ENCODE measurements at regions not wholly inside any gene's neighbourhood (a gene's known extent, or its start where the extent isn't known, plus 50 kb on each side); places are given as distances from the start of the nearest gene placed in this dataset.
A peak's percentile ranks its signal among the peaks of the same experiment; 100 is the strongest.

DNA sequence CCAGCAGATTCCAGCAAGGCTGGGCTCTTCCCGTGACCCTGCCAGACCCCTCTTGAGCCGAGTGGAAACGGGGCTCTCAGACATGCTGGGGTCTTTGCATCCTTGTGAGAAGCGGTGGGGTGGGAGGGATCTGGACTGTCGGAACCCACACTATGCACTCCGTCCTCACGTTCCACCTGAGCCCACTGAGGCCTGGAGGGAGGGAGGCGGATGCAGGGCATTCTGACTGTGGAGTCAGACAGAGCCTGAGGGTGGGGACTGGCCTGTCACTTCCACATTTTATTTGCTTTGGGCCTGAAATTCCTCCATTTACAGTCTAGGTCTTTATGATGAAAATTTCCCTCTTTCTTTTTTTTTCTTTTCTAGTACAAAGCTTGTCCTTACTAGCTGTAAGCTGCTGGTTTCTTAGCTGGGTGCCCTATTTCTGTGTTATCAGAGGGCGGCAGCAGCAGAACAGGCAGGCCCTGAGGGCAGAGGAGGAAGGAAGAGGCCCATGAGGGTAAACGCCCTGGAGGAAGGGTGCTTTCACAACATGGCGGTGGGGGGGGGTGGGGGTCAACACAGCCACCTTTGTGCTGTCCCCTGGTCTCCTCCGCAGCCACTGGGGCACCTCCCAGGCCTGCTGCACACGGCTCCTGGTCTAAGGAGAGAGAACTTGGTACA is 373.5 kb upstream of the MYT1L start:
- no peak for DNase-seq

DNA sequence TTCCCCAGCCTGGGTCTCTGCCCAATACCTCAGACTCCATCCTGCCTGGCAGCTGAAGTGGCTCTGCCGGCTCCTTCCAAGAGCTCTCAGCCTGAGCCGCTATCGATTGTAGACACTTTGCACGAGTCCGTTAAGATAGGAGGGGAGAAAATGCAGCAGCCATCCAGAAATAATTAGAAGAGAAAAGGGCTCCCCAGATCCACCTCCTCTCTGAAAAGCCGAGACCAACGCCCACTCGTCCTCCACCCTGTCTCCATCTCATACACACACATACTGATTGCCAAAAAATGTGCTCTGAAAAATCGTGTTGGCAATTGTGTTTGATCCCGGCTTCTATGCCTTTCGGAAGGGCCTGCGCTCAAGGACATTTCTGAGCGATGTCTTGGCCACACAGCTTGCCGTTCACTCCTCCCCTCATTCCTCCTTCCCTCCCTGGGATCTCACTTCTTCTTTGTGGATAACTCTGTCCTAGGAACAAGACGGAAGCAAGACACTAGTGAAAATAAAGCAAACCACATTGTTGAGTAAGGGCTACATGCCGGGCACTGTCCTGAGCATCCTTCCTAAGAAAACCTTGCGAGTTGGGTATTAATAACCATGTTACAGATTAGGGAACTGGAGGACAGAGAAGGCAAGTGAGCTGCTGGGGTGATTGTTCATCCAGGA is 372.8 kb upstream of the MYT1L start:
- no peak for DNase-seq

DNA sequence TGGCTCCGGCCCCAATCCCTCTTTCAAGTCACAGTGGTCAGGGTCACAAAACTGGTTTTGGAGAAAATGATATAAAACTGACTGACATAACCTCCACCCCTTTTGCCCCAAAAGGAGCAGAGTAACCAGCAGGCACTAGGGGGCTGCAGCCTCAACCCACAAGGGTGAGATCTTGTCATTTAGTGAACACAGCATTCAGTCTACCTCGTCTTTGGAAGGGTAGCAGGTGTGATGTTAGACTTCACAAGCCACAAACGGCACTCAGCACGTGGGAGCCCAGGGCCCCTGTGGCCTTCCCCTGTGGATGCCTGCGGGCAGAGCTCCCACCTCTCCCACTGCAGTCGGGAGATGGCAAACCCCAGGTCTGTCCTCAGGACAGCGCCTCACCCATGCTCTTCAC is 372.1 kb upstream of the MYT1L start:
- no peak for DNase-seq

DNA sequence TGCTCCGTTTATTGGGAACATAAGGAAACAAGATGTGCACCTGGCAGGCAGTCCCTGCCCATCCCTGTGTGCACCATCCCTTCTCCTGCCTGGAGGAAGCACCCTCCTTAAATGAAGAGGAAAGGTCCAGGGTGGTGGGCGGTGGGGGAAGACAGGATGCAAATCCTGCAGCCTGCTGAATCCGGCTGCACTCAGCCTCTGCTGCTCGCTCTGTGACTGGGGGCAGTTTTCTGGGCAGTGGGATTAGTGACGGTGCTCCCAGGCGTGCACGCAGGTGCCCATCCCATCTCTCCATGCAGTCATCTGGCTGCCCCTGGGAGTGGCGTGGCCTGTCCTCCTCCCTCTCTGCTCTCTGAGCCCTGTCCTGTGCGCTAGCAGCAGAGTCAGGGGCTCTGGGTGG is 371.3 kb upstream of the MYT1L start:
- no peak for DNase-seq

DNA sequence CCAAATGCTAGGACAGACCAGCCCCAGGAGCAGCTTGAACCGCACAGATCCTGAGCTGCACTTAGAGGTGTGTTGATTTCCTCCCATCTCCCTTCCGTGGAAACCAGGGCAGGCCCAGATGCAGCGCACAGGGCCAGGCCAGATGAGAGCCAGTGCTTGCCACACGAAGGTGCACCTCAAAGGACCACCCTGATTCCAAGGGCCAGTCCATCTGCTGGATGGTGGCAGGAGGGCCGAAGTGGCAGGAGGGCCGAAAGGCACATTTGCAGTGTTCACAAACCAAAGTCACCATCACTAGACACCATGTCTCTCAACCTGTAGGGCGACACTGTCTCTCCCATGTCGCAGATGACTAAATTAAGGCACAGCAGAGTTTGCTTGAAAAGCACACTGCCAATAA is 370.7 kb upstream of the MYT1L start:
- DNase-seq, result no peak

DNA sequence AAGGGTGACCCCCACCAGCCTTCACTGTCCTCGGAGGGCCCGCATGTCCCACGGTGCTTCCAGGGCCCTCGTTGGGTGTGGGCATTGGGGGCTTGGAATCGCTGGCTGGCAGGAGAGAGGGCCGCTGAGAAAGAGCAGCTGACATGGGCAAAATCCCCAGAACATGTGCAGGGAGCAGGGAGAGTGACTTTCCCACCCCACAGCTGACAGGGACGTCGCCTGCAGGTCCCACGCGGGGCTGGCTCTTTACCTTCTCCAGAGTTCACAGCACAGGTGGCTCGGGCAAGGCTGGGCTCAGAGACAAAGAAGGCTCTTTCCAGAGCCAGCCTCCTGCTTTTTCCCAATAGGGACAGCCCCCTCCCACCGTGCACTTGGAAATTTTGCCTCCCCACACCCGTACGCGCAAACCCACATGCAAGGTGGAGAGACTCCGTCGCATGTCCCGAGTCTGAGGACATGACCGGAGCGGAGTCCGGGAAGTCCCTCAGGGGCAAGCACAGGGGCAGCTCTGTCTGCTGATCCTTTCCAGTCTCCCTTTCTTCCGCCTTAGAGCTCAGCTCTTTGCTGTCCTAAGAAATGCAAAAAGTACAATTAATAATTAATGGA is 370.2 kb upstream of the MYT1L start:
- no peak for DNase-seq

DNA sequence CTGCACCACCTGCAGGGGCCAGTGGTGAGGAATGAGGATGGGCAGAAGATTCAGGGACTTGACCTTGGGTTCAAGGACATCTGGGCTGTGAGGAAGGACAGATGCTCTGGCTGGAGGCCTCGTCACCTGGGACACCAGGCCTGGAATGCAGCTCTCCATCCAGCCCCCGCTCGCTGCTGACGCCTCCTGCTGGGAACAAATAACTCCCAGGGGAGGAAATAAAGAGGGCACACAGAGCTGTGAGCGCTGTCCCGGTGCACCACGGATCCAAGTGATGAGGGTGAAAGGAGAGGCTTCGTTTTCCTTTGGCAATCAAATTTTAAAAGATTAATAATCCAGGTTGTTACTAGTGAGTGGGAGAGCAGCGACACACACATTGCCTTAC is 368.0 kb upstream of the MYT1L start:
- no peak for DNase-seq

DNA sequence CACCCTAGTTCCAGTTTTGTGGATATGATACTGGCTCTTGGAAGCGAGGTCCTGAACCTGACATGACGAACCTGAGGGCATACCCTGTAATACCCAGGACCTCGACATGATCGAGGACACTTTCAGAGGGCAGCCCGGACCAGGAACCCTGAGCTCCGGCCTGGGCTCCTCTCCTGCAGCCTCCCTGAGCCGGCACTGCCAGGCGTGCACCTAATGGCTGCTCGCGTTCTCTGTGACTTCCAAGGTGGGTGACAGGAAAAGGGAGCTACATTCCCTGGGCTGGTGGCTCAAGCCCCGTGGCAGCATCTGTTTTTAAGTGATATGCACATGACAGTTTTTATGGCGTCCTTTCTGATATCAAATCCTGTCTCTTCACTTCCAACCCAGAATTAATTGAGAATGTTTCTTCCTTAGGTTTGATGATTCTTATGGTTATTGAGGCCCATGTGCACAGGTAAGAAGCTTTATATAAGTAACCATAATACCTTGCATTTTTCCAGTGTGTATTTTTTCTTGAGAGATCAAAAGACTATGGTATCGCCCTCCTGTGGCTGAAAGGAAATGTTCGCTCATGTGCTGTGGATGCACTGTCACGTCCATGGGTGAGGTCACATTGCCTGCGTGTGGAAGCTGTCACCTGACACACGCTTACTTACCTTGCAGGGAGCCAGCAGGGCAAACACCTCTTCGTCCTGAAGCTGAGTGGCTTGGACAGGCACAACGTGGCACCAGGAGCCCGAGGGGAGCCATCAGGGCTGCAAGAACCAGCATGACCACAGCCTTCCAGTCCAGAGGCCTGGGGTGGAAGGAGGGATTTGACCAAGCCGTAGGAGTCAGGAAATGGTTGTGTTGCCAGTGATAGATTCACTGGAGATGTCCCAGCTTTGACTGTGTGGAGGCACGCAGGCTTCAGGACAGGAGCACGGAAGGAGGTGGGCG is 367.4 kb upstream of the MYT1L start:
- no peak for DNase-seq

DNA sequence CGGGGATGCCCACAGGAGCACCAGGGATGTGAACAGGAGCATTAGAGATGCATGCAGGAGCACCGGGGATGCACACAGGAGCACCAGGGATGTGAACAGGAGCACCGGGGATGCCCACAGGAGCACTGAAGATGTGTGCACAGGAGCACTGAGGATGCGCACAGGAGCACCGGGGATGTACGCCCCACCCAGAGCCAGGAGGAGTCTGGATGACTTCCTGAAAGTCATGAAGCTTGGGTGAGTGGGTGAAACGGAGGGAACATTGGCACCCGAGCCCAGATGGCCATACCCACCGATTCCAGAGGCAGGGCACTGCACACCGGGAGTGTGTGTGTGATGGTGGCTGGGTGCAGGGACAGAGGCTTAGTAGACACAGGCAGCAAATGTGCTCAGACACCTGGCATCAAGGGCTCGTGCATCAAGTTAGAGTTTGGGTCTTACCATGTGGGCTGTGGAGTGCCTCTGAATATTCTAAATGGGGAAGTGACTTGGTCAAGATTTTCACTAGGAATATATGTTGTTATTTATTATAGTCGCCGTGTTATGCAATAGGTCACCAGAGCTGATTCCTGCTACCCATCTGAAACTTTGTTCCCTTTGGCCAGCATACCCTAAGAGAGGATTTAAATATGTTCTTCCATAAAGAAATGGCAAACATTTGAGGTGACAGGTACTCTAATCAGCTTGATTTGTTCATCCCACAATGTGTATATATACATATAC is 365.8 kb upstream of the MYT1L start:
- DNase-seq, result no peak

DNA sequence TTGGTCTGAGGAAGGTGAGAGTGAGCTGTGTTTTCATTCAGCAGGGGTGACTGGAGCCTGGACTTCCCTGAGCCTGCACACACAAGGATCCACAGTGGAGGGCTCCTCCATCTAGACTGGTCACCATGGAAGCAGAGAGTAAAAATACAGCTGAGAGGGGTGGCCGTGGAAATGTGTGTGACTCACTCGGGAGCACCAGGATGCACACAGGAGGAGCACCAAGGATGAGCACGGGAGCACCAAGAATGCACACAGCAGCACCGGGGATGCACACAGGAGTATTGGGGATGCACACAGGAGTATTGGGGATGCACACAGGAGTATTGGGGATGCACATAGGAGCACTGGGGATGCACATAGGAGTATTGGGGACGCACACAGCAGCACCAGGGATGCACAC is 365.2 kb upstream of the MYT1L start:
- DNase-seq, result no peak

DNA sequence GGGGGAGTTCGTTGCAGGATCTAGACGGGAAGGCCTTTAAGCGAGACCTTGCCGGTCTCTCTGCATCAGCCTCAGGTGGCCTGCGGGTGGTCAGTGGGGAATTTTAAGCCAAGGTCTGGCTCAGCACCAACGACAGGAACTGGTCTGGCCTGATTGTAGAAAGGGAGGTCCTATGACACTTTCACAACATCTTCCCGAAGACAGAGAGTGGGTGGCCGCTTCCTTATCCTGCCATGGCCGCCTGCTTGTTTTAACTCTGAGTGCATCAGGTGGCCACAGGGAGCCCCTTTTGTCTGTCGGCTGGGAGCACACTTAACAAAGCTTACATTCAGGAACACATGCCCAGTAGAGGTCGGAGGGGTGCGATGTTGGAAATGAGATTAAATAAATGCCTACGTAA is 363.7 kb upstream of the MYT1L start:
- DNase-seq, result no peak

DNA sequence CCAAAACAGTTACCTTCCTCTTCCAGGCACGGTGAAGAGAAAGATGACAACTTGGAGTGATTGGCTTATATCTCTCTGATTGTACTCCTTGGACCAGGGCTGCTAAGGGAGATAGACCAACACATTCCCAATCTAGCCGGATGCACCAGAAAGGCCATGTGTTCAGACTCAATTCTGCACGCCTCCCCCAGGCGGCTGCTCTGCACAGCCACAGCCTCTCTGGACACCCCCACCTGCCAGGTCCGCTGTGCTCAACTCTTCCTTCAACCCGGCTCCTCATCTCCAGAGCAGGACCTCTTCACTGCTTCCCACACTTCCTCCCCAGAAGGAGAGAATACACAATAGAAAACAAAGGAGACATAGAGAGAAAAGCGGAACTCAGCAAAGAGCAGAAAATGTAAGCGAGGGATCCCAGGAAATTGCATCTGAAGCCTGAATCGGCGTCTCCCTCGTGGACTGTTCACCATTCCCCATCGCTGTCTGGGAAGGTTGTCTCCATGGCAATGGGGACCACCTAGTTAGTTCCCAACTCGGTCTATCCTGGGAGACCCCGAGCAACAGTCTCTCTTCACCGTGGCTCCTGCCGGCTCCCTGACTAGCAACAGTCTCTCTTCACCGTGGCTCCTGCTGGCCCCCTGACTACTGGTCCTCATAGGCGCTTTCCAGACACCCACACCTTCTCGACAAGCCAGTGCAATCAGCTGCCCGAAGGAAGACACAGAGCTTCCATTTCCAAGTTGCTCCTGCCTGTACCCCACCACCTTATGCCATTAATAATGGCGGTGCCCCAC is 361.7 kb upstream of the MYT1L start:
- no peak for DNase-seq

DNA sequence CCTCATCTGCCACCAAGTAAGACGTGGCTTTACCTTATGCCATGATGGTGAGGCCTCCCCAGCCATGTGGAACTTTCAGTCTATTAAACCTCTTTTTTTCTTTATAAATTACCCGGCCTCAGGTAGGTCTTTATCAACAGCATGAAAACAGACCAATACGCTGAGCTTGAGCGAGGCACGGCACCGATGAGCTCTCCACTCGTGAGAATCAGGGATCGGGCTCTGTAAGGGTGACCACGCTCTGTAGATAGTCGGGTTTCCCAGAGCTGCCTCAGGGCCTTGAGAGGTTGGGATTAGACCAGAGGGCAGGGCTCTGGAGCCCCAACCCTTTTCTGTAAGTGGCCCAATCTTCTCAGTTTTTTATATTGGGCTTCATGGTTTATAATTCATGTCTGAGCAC is 360.3 kb upstream of the MYT1L start:
- no peak for DNase-seq

DNA sequence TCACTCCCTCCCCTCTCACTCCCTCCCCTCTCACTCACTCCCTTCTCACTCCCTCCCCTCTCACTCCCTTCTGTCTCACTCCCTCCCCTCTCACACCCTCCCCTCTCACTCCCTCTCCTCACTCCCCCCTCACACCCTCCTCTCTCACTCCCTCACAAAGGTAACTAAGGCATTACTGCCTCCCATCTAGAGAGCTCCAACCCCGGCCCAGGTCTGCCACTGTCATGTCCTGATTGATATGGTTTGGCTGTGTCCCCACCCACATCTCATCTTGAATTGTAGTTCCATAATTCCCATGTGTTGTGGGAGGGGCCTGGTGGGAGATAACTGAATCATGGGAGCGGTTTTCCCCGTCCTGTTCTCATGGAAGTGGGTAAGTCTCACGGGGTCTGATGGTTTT is 359.9 kb upstream of the MYT1L start:
- DNase-seq, result no peak

DNA sequence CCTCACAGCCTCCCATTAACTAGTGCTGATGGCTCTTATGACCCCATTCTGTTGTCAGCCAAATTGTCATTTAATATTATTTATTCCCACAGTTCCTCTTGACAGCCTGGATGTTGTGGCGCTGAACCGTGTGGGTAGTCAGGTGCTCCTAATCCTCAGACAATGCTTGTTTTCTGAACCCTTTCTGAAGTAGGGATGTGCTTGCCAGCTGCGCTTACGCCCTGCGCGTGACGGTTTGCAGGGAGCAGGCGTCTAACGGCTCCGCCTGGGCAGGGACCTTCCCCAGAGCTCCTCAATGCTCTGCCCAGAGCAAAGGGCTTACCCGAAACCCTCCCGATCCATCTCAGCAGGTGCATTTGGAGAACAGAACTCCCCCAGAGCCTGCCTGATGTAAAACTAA is 358.2 kb upstream of the MYT1L start:
- DNase-seq, result no peak

DNA sequence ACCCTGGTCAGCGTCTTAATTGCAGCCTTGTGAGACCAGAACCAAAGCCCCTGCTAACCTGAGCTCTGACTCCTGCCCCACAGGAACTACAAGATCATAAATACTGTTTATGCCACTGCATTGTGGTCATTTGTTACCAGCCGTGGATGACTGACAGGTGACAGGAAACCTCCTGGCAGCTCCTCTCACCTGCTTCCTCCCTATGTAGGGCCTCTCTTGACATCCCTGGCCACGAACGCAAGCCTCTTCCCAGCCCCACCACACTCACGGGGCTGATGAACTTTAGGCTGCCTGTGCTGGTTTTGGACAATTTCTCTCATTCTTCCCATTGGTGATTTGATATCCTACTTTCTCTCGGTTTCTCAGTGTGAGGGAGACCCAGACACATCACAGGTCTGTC is 357.2 kb upstream of the MYT1L start:
- no peak for DNase-seq

DNA sequence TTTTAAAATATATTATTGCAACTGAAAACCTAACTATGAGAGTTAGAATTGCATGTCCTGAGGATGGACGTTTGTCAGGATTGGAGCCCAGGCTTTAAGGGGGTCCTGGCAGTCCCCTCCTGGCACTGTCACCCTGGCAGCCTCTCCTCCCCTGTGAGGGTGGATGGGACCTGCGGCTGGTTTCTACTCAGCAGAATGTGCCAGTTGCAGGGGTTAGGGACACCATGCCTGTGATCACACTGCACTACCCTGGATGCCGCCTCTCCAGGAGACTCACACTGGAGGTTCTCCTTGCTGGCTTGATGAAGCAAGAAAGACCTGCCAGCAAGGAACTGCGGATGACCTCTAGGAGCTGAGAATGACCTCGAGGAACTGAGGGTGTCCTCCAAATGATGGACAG is 356.7 kb upstream of the MYT1L start:
- no peak for DNase-seq

DNA sequence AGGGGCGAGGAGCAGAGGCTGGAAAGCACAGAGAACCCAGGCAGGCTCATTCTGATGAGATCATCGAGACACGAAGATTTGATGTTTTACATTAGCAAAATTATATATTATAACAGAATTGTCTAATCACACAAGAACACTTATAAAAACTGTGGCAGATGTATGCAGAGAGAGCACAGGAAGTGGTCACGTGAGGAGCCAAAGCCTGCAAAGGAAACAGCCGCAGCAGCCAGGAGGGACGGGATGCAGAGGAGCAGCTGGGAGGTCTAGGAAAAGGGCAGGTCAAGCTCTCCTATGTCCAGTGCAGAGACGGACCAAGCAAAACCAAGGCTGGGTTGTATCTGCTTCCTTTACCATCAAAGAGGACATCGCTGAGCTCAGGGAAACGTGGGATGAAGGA is 355.1 kb upstream of the MYT1L start:
- DNase-seq, result no peak

DNA sequence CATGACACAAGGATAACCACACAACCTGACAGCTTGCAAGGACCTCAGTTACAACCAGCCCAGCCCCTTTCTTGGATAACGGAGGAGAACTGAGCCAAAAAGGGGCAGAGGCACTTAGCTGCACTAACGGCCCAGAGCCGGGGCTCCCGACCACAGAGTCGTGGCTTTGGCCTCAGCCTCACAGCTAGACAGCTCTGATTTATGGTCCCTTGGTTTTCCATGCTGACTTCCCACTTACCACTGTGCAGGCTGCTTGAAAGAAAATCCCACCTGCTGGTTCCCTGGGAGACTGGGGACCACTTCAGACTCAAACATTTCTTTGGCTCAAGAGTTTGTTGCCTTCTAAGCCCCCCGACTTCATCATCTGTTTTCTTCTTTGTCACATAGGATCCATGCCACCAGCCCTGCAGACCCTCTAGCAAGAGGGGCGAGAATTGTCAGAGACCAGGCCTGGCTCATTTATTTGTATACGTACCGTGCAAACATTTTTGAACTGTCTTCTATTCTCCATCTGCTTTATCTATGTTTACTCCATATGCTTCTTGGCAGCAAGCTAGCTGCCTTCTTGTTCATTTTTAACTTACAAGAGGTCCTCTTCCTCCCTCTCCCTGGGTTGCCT is 352.6 kb upstream of the MYT1L start:
- no peak for DNase-seq

DNA sequence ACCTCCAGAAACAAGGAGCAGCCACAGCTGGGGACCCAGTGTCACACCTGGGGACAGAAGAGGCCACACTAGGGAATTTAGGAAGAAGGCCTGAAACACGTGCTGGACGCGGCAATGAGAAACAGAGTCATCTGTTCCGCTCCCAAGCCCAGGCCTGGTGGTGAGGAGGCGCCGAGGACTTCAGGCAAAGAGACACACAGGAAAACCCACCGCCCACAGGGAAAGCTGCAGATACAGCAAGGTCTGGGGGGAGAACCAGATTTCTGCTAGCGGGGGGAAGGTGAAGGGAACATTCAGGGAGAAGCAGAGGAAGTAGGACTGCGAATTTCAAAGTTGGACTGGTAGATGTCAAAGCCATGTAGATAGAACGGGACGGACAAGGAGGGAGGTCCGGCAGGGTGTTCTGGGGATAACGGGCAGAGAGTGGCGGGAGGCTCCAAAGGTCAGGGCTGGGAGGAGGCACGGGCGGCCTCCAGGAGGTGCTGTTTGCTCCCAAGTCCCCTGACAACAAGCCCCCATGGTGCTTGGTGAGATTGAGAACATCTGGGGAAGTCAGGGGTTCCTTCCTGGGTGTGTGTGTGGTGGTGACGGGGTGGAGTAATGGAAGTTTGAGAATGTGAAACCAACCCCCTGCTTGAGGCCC is 351.7 kb upstream of the MYT1L start:
- no peak for DNase-seq

DNA sequence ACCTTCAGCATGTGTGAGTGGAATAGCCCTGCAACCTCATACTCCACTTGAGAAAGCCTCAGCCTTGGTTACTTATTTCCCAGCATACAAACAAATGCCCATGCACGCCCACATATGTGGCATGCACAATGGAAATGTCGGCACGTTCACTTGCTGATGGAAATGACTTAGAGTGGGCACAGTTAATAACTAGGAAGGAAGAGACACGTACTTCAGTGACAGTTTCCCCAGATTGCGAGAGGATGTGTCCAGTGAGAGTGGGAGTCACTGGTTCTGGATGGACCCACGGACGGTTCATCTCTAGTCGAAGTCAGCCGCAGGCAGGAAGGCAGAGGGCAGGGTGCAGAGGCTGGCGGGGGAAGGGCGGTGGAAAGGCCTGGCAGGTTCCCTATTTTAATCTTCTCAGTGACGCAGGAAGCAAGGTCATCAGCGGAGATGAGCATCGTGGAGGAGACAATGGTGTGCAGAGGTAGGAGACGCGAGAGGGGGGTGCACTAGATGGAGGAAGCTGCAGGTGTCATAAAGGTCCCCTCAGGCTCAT is 350.7 kb upstream of the MYT1L start:
- peak in 1 of 2 donors; percentile 36 for DNase-seq
